GM12878 (cell line): ENCODE measurements at regions not wholly inside any gene's neighbourhood (a gene's known extent, or its start where the extent isn't known, plus 50 kb on each side); places are given as distances from the start of the nearest gene placed in this dataset.

Experiments used
- ATAC-seq: fragments of 200-7000 bp; cut with Tn5 transposase; 3 replicates; pipeline ENCODE4 v1.9.1; 2020; ENCODE audit warnings: mild to moderate bottlenecking, moderate library complexity
- BruUV-seq: library from RNA; stranded (reverse); fragments of 400-500 nt; replicated peaks from 2 replicates; lab custom pipeline; 2021; lab: Mats Ljungman, UMichigan
- CTCF ChIA-PET: fragments of 300-600 bp; sonication (Branson Sonifier 250); formaldehyde crosslinking; extraction: SDS; loops from one replicate; lab custom pipeline; 2021; ENCODE audit warnings: inconsistent platforms; lab: Yijun Ruan, JAX
- POLR2A ChIA-PET: fragments of 350-600 bp; formaldehyde crosslinking; extraction: SDS; loops from one replicate; lab custom pipeline; 2021; ENCODE audit warnings: inconsistent platforms; lab: Charles Lee
- RAD21 ChIA-PET: fragments of 300-600 bp; sonication (Branson Sonifier 250); formaldehyde crosslinking; loops from one replicate; lab custom pipeline; 2023; ENCODE audit warnings: antibody characterized with exemption; ENCODE audit not compliant: unreplicated experiment; lab: Charles Lee
- SMC1A ChIA-PET: fragments of 300-600 bp; sonication (Branson Sonifier 250); formaldehyde crosslinking; loops from one replicate; lab custom pipeline; 2023; ENCODE audit not compliant: unreplicated experiment, uncharacterized antibody; lab: Charles Lee
- DNase-seq: peaks from one replicate; pipeline ENCODE4 v3.0.0-alpha.2; 2011; ENCODE audit warnings: low read depth, low spot score
- FAIRE-seq: peaks from 3 replicates; lab custom pipeline; 2011; peaks lifted over from hg19 to GRCh38; lab: Jason Lieb, UNC
- H2AFZ ChIP-seq: 2 replicates; pipeline ENCODE4 v1.6.0; 2011; ENCODE audit warnings: low read depth, low read length, control low read depth; ENCODE audit not compliant: control insufficient read depth
- H3K27ac ChIP-seq: 2 replicates; pipeline ENCODE4 v1.5.1; 2011; ENCODE audit warnings: control low read depth; ENCODE audit not compliant: control insufficient read depth, insufficient read depth
- H3K27me3 ChIP-seq, 2 experiments: replicated peaks in 1 of 2; 2 replicates each; pipeline versions ENCODE4 v1.6.0 to v1.6.1; 2011; ENCODE audit warnings: low read length in 1 of 2; ENCODE audit not compliant: control insufficient read depth in 2 of 2, insufficient read depth in 2 of 2
- H3K36me3 ChIP-seq, 2 experiments: 2 replicates each; pipeline ENCODE4 v1.5.1; 2011; ENCODE audit warnings: low read length in 1 of 2; ENCODE audit not compliant: control insufficient read depth in 2 of 2, insufficient read depth in 2 of 2
- H3K4me1 ChIP-seq: 2 replicates; pipeline ENCODE4 v1.6.1; 2011; ENCODE audit warnings: mild to moderate bottlenecking, low read length, moderate library complexity, mixed read lengths; ENCODE audit not compliant: control insufficient read depth, insufficient read depth
- H3K4me2 ChIP-seq: 2 replicates; pipeline ENCODE4 v1.6.0; 2011; ENCODE audit warnings: control low read depth; ENCODE audit not compliant: control insufficient read depth, insufficient read depth
- H3K4me3 ChIP-seq: fragments of 200-600 bp; sonication (generic); 2 replicates; pipeline ENCODE4 v1.5.1; 2016
- H3K79me2 ChIP-seq: 2 replicates; pipeline ENCODE4 v1.6.0; 2011; ENCODE audit warnings: low read length; ENCODE audit not compliant: control insufficient read depth, insufficient read depth
- H3K9ac ChIP-seq: 2 replicates; pipeline ENCODE4 v1.8.0; 2011; ENCODE audit warnings: low read length, control low read depth, mixed read lengths; ENCODE audit not compliant: control insufficient read depth, insufficient read depth
- H3K9me3 ChIP-seq: replicated peaks from 3 replicates; pipeline ENCODE4 v1.5.1; 2011; ENCODE audit warnings: mild to moderate bottlenecking, low read length; ENCODE audit not compliant: control insufficient read depth, insufficient read depth
- H4K20me1 ChIP-seq: 2 replicates; pipeline ENCODE4 v1.6.0; 2011; ENCODE audit not compliant: control insufficient read depth, insufficient read depth
- BRCA1 ChIP-seq: IDR thresholded peaks from 2 replicates; pipeline ENCODE4 v1.6.1; 2011; ENCODE audit warnings: low read depth, low read length, improper control_type of control experiment
- CBFB ChIP-seq: IDR thresholded peaks from 2 replicates; pipeline ENCODE4 v1.6.1; 2016; ENCODE audit warnings: antibody characterized with exemption, low read depth
- MLLT1 ChIP-seq: fragments of 450-650 bp; IDR thresholded peaks from 2 replicates; pipeline ENCODE4 v1.6.1; 2016; ENCODE audit warnings: mild to moderate bottlenecking
- MTA2 ChIP-seq: fragments of 450-650 bp; IDR thresholded peaks from 2 replicates; pipeline ENCODE4 v1.6.1; 2016; ENCODE audit warnings: low read depth, mild to moderate bottlenecking, moderate library complexity
- PAX5 ChIP-seq: IDR thresholded peaks from 2 replicates; pipeline ENCODE4 v1.6.1; 2011; ENCODE audit warnings: low read depth, low read length, borderline replicate concordance
- PBX3 ChIP-seq: IDR thresholded peaks from 2 replicates; pipeline ENCODE4 v1.6.1; 2011; ENCODE audit warnings: mild to moderate bottlenecking, low read depth, low read length, moderate library complexity; ENCODE audit not compliant: insufficient replicate concordance
- PRDM15 ChIP-seq: fragments of 450-650 bp; formaldehyde crosslinking; IDR thresholded peaks from 2 replicates; pipeline ENCODE4 v1.4.0; 2020; ENCODE audit warnings: mild to moderate bottlenecking, moderate library complexity
- RAD21 ChIP-seq: IDR thresholded peaks from 2 replicates; pipeline ENCODE4 v1.6.1; 2011; ENCODE audit warnings: mild to moderate bottlenecking, low read depth, low read length, moderate library complexity; ENCODE audit not compliant: insufficient read depth
- RAD51 ChIP-seq: fragments of 450-650 bp; IDR thresholded peaks from 2 replicates; pipeline ENCODE4 v1.6.1; 2016; ENCODE audit warnings: moderate library complexity, mild to moderate bottlenecking, inconsistent platforms
- REST ChIP-seq: IDR thresholded peaks from 2 replicates; pipeline ENCODE4 v1.6.1; 2012; ENCODE audit warnings: mild to moderate bottlenecking, low read depth, low read length
- WGBS: methylation state at CpG from one replicate; pipeline ENCODE4 v1.1.6; 2016; ENCODE audit warnings: low lambda C conversion rate; ENCODE audit not compliant: insufficient replicate concordance, insufficient coverage; ENCODE audit errors: missing lambda C conversion rate; 5-methylcytosine and 5-hydroxymethylcytosine counted together
- in situ Hi-C: fragments of 300-500 bp; cut with MboI; formaldehyde crosslinking; loops from 9 replicates; pipeline ENCODE4 v1.14.3; 2018; ENCODE audit warnings: mixed read lengths
- intact Hi-C: fragments of 100-400 bp; cut with micrococcal nuclease; formaldehyde crosslinking; loops from one replicate; pipeline ENCODE4 v1.14.2; 2022; ENCODE audit not compliant: unreplicated experiment

GRCh38 chr10:70954381-70955176 lies 66.2 kb upstream of the PCBD1 start:
- FAIRE-seq, result no peak
- RAD21 ChIA-PET, result no interaction called here
- Histone ChIP-seq H4K20me1 (no peaks in the 10 kb centered on the region), H3K9me3 (no peaks in the 10 kb centered on the region), H3K9ac (no peak overlapping the region), H3K27me3 (peaks cover 1 to 5% of the 10 kb centered on the region in 2 experiments), H3K27ac (no peak overlapping the region), H2AFZ (no peak overlapping the region), H3K4me3 (no peak overlapping the region), H3K4me2 (no peak overlapping the region), H3K79me2 (no peaks in the 10 kb centered on the region), H3K4me1 (no peaks in the 10 kb centered on the region), H3K36me3 (no peaks in the 10 kb centered on the region)
- no peak for DNase-seq
- POLR2A ChIA-PET, result no interaction called here
- in situ Hi-C loops (no loop called here), intact Hi-C loops (no loop called here)
- ATAC-seq, result no peak
- WGBS, result 8% methylated on average over 13 of the region's 13 CpGs
- no TSS peak for BruUV-seq
- TF ChIP-seq BRCA1 (no peak), MLLT1 (no peak), PBX3 (no peak), REST (no peak), PAX5 (no peak), CBFB (no peak), RAD51 (no peak), RAD21 (no peak), PRDM15 (CRISPR knock-in tag) (no peak), MTA2 (no peak)
- CTCF ChIA-PET, result no interaction called here
- SMC1A ChIA-PET, result no interaction called here
